Psoas muscle (tissue), 7 donors: ENCODE measurements at regions not wholly inside any gene's neighbourhood (a gene's known extent, or its start where the extent isn't known, plus 50 kb on each side); places are given as distances from the start of the nearest gene placed in this dataset.

Source experiments
- ATAC-seq, 4 donors: fragments of 200-7000 bp; cut with Tn5 transposase; one replicate each; pipeline ENCODE4 v1.9.1; 2020; ENCODE audit warnings: moderate library complexity in 3 of 4, mild to moderate bottlenecking in 2 of 4
- DNase-seq, 2 donors: peaks; one replicate each; pipeline ENCODE4 v3.0.0-alpha.2; 2020
- H3K27ac ChIP-seq: fragments of 200-600 bp; one replicate; pipeline ENCODE4 v1.8.0; 2022
- H3K27me3 ChIP-seq, 3 donors: fragments of 200-600 bp in 1 of 3; one replicate each; pipeline versions ENCODE4 v1.6.1 to v1.8.0; 2013 to 2022; ENCODE audit warnings: low read length in 2 of 3, mild to moderate bottlenecking in 2 of 3, moderate library complexity in 1 of 3; ENCODE audit not compliant: insufficient read depth in 3 of 3
- H3K36me3 ChIP-seq, 2 donors: fragments of 200-600 bp in 1 of 2; one replicate each; pipeline versions ENCODE4 v1.6.1 to v1.8.0; 2013 to 2022; ENCODE audit warnings: low read depth in 1 of 2, mild to moderate bottlenecking in 1 of 2, moderate library complexity in 1 of 2; ENCODE audit not compliant: insufficient read depth in 1 of 2
- H3K4me1 ChIP-seq: fragments of 200-600 bp; one replicate; pipeline ENCODE4 v1.8.0; 2022
- H3K4me3 ChIP-seq: fragments of 200-600 bp; one replicate; pipeline ENCODE4 v1.8.0; 2022; ENCODE audit warnings: mild to moderate bottlenecking
- H3K9me3 ChIP-seq: fragments of 200-600 bp; one replicate; pipeline ENCODE4 v1.8.0; 2022
- WGBS, 3 donors: extraction: QIAGEN DNeasy Blood & Tissue Kit; methylation state at CpG; one replicate each; pipeline versions ENCODE4 v1.1.6 to v1.1.7; 2013; 5-methylcytosine and 5-hydroxymethylcytosine counted together
- intact Hi-C, 2 donors: fragments of 100-400 bp; cut with DNase I; formaldehyde crosslinking; loops; one replicate each; pipeline versions ENCODE4 v1.11.0 to v1.14.2; 2022
- TF ChIP-seq, protein P1 (sequence below): fragments of 200-600 bp; IDR thresholded peaks from one replicate; pipeline ENCODE4 v1.8.0; 2022; ENCODE audit warnings: antibody characterized with exemption
- donor health status: healthy with polysubstance abuse.
- donor health status: DM: no; HTN: no; CAD: no; lungs with moderate emphysema.
- donor health status: Bipolar disorder and iron deficiency.
- donor health status: healthy.
- donor health status: DM: yes; HTN: yes; CAD: no.
- donor health status: DM: no; HTN: no; CAD: no.
- donor health status: DM: yes; HTN: yes; CAD: no.

DNA sequence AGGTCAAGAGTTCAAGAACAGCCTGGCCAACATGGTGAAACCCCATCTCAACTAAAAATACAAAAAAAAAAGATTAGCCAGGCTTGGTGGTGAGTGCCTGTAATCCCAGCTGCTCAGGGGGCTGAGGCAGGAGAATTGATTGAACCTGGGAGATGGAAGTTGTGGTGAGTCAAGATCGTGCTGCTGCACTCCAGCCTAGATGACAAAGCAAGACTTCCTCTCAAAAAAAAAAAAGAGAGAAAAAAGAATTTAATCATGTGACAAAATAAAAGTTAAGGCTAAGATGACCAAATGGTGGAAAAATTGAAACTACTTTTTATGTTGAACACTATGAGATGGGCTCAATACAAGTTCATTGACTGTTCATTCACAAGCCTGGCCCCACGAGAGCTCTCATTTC lies 141.1 kb upstream of the WDR11 start:
- ATAC-seq (no peak), DNase-seq (no peak)
- Histone ChIP-seq H3K36me3 (no peaks in the 10 kb centered on the region), H3K9me3 (no peaks in the 10 kb centered on the region), H3K4me1 (no peaks in the 10 kb centered on the region), H3K4me3 (no peak overlapping the region), H3K27me3 (no peaks in the 10 kb centered on the region), H3K27ac (no peak overlapping the region)
- 54 to 61% (median 60%) methylated on average over 2 of the region's 2 CpGs for WGBS, 3 donors
- TF ChIP-seq, protein P1, sequence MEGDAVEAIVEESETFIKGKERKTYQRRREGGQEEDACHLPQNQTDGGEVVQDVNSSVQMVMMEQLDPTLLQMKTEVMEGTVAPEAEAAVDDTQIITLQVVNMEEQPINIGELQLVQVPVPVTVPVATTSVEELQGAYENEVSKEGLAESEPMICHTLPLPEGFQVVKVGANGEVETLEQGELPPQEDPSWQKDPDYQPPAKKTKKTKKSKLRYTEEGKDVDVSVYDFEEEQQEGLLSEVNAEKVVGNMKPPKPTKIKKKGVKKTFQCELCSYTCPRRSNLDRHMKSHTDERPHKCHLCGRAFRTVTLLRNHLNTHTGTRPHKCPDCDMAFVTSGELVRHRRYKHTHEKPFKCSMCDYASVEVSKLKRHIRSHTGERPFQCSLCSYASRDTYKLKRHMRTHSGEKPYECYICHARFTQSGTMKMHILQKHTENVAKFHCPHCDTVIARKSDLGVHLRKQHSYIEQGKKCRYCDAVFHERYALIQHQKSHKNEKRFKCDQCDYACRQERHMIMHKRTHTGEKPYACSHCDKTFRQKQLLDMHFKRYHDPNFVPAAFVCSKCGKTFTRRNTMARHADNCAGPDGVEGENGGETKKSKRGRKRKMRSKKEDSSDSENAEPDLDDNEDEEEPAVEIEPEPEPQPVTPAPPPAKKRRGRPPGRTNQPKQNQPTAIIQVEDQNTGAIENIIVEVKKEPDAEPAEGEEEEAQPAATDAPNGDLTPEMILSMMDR, result no peak
- intact Hi-C loops, result no loop called here

DNA sequence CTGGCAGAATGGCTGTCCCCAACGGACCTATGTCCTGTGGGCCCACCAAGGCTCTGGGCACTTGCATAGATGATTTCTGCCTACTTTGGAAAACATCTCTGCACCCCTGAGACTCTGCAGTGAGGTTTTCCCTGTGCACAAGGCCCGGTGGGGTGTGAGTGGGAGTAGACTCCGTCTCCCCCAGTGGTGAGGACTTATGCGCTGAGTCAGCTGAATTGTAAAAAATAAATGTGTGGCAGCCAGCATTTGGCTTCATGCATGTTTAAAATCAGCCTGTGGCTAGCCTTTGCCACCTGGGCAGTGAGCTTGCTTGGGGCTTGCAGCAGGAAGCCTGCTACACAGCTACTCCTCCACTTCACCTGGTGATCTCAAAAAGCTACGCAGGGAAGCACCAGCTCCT lies 139.3 kb upstream of the WDR11 start:
- DNase-seq, result no peak
- H3K9me3 ChIP-seq, result peaks cover 4% of the 10 kb centered on the region
- H3K4me1 ChIP-seq, result no peaks in the 10 kb centered on the region
- H3K4me3 ChIP-seq, result no peak overlapping the region
- ATAC-seq, result no peak
- no peak overlapping the region for H3K27ac ChIP-seq
- whole genome bisulfite sequencing, 3 donors, result 72 to 84% (median 74%) methylated on average over 5 of the region's 5 CpGs
- H3K27me3 ChIP-seq, result no peaks in the 10 kb centered on the region
- no peaks in the 10 kb centered on the region for H3K36me3 ChIP-seq
- TF ChIP-seq, protein P1, result no peak
- intact Hi-C loops, result no loop called here

DNA sequence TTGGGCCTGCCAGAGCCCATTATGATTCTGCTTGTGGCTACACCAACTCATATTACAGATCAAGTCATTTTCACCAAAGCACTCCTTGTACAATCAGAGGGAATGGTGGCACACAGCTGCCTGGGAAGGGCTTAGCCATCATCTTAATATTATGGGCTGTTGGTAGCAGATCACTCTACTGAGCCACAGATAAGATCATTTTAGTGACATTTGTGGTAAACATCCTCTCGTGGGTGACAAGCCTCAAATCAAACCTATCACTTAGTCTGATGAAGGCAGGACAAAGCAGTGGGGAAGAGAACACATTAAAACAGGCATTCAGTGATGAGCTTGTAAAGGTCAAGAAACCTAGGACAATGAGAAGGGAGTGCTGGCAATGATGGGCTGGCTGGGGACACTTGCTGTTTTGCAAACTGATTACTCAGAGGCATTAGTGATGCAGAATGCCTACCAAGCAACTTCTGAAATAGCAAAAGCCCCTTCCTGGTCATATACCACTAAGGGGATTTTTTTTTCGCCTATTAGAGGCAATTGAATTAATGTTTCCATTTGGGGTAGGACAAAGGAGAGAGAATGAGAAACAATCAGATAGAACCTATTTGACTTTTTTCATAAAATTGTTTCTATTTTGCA lies 137.5 kb upstream of the WDR11 start:
- no peaks in the 10 kb centered on the region for H3K4me1 ChIP-seq
- ATAC-seq, result no peak
- intact Hi-C loops, result no loop called here
- H3K9me3 ChIP-seq, result peaks cover 4% of the 10 kb centered on the region
- TF ChIP-seq, protein P1, result no peak
- 54 to 60% (median 59%) methylated on average over 2 of the region's 2 CpGs for WGBS, 3 donors
- H3K27me3 ChIP-seq, result no peaks in the 10 kb centered on the region
- no peak overlapping the region for H3K4me3 ChIP-seq
- no peaks in the 10 kb centered on the region for H3K36me3 ChIP-seq
- no peak for DNase-seq
- H3K27ac ChIP-seq, result no peak overlapping the region

DNA sequence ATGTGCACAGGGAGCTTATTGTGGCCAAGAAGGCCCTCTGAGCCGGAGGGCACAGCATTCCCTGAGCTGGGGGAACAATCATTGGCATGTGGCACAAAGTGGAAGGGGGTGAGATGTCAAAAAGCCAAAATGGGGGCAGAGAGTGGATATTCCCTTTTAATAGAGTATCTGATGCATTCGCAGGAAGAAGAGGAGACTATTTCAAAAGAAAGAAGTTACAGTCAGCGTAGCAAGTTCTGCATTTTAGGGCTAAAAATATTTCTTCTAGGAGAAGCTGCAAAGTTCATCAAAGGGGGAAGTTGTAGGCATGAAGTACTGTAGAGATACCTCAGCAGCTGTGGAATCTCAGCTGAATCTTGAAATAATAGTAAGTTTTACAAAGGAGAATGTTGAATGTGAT lies 136.0 kb upstream of the WDR11 start:
- DNase-seq (no peak), ATAC-seq (no peak)
- TF ChIP-seq, protein P1, result no peak
- Histone ChIP-seq H3K36me3 (no peaks in the 10 kb centered on the region), H3K4me3 (no peak overlapping the region), H3K9me3 (peaks cover 4% of the 10 kb centered on the region), H3K27me3 (no peaks in the 10 kb centered on the region), H3K4me1 (no peaks in the 10 kb centered on the region), H3K27ac (no peak overlapping the region)
- intact Hi-C loops, result no loop called here
- WGBS, 3 donors, result 65 to 69% (median 66%) methylated on average over 3 of the region's 3 CpGs

DNA sequence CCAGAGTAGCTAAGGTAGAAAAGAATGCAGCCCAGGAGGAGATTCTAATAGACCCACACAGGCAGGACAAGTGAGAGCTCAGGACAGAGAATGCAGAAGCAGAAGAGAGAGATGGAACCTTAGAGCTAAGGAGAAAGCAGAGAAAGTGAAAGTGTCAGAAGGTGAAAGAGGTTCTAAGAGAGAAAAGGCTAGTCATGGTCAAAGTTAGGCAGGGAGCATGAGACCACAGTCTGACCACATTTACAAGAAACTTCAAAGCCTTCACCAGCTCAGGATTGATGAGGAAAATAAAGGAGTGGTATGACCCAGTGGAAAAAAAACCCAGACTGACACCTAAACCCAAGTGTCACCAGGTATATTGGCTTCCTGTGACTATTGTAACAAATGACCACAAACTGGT lies 131.8 kb upstream of the WDR11 start:
- DNase-seq (no peak), ATAC-seq (no peak)
- no peaks in the 10 kb centered on the region for H3K4me1 ChIP-seq
- no peak overlapping the region for H3K4me3 ChIP-seq
- H3K27me3 ChIP-seq, result no peaks in the 10 kb centered on the region
- H3K9me3 ChIP-seq, result peaks cover 4% of the 10 kb centered on the region
- H3K27ac ChIP-seq, result no peak overlapping the region
- TF ChIP-seq, protein P1, result no peak
- intact Hi-C loops, result no loop called here
- H3K36me3 ChIP-seq, result no peaks in the 10 kb centered on the region
